COLO668 (cell line): ENCODE measurements at regions not wholly inside any gene's neighbourhood (a gene's known extent, or its start where the extent isn't known, plus 50 kb on each side); places are given as distances from the start of the nearest gene placed in this dataset.

Source experiments
- DNase-seq: peaks from one replicate; lab custom pipeline; 2025; ENCODE audit not compliant: unreplicated experiment; lab: John Stamatoyannopoulos, UW

DNA sequence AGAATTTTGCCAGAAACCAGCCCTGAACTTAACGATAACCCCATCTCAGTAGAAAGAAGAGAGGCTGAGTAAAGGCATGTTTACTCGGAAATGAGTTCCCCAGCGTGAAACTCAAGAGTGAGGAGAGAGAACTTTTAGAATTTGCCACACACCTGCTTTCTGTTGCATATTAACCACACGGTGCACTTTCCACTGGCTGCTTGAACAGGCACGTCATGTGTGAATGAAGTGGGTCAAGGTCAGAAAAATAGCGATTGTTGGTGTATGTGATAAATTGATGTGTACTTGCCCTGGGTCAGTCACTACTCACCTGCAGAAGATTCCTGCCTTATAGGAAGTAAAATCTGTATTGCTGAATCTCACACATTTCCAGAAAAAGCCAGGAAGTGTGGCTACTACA lies 395.7 kb downstream of the TRIML1 start:
- DNase-seq, result no peak

DNA sequence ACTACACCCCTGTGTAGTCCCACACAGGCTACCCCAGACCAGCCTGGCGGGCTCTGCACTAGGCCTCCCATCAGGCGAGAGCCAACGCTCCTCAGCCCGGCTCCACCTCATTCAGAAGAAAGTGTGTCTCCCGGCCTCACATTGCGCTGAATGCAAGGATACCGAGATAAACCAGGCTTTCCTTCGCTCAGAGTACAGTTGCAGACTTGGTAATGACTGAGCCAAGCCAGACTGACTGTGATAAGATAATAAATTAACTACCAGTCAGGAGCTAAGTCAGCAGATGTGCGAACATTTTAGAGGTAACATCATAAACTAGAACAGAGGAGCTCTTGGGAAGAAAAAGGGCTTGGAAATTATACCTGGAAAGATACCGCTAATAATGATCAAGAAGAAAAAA lies 397.6 kb downstream of the TRIML1 start:
- no peak for DNase-seq

DNA sequence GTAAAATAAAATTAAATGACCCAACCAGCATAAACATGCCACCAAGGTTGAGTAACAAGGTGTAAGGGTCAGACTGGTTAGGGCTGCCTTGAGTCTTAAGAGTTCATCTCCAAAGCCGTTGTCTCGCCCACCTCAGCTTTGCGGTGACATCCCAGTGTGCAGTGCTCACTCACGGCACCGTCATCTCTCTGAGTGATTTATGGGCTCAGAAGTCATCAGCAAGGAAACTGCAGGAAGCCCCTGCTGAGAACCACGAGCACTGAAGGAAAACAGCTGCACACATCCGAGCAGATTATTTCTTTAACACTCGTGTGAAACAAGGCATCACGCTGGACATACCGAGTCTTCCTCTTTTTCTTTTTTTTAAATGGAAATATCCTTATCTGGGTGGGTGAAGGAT lies 411.1 kb downstream of the TRIML1 start:
- no peak for DNase-seq

DNA sequence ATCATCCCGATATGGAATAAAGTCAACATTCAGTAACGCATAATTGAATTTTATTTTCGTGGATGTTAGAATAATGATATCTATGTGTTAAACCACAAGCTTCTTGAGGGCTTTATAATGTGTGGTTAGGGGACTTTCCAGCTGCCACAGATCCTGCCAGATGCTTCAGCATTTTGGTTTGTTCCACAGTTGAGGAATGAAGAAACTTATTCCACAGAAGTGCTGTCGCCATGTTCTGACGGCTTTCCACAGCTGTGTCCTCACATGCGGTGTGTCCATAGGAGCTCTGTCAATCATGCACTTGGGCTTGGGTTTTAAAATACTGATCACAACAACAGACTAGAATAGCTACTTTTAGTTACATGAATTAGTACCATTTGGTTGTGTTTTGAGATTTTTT lies 411.9 kb downstream of the TRIML1 start:
- DNase-seq, result no peak

DNA sequence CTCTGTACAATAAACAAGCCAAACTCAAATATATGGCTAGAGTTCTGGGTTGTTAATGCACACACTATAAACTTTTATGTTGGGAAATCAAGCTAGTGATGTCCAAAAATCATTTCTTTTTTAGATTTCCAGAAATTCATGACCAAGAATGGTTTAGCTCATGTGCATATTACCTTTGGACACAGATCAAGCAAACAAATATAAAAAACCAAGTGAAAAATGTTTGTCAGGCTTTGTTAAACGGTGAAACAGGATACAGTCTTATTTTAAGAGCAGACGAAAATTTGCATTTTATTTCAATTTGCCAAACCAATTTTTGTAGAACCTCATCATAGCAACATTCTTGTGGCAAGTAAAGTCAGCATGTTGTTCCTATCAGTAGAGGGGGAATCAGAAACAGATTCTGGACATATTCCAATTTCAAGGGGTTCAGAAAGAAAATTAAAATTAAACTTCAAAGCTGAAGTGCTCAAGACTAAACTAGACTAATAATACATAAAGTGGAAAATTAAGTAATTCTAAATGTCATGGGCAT lies 413.6 kb downstream of the TRIML1 start:
- DNase-seq, result no peak

DNA sequence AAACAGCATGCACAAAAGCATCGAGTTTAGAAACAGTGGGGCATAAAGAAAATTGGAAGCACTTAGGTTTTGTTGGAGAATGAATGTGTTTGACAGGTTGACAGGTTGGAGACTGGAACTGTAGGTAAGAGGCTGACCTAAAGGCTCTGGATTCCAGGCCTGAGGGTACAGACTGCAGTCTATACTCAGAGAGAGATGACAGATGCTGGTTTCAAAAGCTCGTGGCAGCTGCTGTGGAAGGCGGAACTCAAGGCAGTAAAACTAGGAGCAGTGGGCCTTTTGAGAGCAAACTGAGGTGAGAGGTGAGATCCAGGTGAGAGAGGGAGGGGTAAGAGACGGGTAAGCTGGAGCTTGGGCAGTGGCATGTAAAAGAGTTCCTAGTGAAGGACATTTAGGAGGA lies 415.2 kb downstream of the TRIML1 start:
- DNase-seq, result no peak

DNA sequence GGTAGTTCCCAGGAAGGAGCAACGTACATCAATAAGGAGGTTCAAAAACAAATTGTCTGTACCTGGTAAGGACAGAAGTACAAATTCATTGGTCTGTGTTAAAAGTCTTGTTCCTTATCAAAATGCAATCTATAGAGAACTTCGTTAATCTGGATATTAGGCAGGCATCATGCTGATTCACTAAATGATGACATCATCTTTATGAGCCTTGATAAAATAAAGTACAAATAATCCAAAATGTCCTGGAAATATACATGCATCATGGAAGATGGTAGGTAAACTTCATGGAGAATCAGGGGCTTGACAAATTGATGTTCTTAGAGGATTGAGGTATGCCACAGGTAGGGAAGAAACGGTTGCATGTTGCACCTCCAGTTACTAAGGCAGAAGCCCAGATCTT lies 433.9 kb downstream of the TRIML1 start:
- no peak for DNase-seq

DNA sequence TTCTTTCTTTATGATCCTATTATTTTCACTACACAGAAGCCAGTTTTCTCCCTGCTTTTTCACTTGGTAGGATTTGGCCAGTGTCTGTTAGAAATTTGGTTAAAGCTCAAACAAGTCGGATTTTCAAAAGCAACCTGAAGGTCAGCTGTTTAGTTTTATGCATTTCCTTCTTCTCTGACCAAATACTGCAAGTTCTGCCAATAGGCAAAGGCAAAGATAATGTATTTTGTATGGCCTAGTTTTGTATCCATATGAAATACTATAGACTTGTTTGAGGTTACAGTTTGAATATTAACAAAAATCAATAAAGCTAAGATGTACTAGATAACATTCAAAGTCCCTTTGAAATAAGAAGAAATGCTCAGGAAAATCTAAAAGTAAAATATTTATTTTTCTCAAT lies 439.4 kb downstream of the TRIML1 start:
- DNase-seq, result no peak

DNA sequence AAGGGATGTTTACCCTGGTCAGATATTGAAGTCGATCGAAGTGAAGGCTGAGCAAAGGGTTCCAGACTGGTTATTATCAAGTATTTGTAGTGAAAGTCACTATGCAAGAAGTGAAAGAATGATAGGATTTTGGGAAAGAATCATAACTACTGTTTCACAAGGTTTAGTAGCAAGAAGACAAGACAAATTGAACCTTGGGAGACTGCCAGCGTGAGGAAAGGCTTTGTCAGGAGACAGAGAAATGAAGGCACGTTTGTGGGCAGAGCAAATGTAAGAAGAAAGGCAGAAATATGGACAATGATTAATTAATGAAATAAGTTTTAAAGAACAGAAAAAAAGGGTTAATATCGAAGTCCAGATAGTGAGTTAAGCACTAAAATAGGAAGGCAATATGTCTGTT lies 456.8 kb downstream of the TRIML1 start:
- no peak for DNase-seq

DNA sequence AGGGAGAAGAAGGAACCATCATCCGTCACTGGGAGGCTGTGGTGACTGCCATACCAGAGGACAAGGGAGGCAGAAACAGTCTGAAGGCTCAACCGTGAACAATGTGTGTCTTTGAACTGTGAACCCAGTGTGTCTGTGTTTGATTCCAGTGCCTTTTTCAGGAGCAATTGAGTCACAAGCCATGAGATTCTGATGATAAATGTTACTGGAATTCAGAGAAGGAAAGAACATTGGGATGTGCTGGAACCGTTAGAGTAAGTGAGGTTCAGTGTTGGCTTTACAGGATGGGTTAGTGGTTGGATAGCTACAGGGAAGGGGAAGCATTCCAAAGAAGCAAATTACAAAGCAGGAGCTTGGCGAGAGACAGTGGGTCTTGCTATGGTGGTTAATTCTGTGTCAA lies 464.4 kb downstream of the TRIML1 start:
- DNase-seq, result no peak

DNA sequence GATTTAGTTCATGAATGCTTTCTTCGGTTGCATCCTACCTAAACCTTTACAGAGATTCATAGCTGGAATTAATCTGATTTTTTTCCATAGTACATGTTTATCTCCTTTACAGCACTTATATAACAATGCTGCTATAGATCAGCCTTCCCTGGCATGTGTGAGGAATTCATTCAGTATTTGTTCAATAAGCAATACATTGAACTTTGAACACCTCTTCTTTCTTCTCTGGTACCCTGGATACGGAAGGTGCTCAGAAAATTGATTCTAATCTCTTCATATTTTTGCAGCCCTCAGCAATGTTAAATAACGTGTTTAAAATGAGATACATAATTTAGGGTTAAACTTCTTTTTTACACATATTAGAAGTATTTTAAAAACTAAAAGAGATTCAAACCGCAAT lies 467.4 kb downstream of the TRIML1 start:
- no peak for DNase-seq

DNA sequence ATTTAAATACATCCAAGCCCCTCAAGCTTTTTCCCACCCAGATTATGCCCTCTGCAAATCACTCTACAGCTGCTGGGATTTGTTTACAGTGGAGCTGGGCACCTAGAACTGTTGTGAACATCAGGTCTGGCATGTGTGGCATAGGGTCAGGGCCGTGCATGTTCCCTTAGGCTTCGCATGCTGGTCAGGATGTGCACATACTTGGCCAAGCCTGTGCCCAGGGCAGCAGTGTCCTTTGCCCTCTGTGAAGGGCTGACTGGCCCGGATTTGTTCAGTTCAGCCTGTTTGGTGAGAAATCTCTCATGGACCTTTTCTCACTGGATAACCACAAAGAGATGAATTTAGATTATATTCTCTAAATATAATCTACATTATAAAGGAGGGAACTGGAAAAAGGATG lies 471.9 kb downstream of the TRIML1 start:
- no peak for DNase-seq

DNA sequence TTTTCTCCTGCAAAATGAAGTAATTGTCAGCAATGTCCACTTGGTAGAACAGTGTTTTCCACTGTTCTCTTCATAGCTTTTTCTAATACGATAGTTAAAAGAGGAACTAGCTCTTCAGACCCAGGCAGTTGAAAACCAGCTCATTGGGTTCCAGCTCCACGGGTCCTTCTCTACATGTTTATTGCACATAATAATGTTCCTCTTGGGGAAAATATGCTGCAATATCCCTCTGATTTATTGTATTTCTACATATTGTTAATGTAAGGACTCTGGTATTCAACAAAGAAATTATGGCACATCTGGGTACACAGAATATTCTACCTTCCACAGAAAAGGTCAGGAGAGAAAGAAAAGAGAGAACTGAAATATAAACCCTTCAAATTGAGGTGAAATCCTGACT lies 473.4 kb downstream of the TRIML1 start:
- DNase-seq, result no peak

DNA sequence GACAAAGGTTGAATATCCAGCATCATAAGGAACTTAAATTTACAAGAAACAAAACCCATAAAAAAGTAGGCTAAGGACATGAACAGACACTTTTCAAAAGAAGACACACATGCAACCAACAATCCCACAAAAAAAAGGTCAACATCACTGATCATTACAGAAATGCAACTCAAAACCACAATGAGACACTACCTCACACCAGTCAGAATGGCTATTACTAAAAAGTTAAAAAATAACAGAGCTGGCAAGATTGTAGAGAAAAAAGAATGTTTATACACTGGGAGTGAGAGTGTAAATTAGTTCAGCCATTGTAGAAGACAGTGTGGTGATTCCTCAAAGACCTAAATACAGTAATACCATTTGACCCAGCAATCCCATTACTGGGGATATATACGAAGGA lies 474.7 kb downstream of the TRIML1 start:
- DNase-seq, result no peak

DNA sequence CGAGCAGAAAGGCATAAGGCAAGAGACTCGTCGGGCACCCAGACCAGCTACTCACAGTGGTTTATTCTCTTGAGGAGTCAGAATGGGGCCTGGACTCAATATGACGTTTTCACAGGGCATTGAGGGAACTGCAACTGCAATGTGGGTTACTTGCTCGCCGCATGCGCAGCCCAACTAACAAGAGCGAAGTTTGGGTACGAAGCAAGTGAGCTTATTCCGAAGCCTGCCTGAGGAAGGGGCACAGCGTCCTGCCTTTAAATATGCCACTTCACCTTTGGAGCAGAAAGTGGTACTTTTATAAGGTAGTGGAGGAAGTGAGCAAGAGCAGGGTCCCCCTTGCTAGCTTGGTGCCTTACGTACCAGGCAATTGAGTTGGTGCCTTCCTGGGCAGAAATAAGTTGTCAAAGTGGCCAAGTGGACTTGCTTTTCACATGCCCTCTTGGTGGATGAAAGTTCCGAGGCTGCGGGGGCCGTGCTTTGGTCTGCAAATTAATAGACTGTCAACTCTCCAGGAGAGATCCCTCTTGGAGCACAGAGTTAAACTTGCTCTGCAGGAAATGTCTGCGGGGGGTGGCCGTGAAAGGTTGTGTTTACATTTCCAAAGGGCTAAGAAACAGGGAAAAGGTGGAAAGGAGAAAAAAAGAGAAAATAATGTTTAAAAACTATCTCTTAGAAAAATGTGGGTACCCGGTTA lies 480.4 kb downstream of the TRIML1 start:
- no peak for DNase-seq

DNA sequence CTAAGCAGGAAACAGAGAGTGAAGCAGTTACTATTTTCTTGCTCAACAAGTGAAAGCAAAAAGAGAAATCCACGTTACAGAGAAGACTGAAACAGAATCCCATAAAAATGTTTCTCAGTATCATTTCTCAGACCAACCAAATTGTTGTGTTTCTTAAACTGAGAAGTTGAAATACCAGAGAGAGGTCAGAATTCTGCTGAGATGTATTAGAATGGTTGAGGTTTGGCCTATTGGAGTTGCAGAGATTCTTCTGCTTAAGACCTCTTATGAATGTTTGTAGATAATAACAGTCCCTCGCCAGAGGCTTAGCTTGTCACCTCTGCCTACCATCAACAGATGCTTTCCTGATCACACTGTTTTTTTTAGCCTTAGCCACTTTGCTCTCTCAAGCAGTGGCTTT lies 481.4 kb downstream of the TRIML1 start:
- no peak for DNase-seq

DNA sequence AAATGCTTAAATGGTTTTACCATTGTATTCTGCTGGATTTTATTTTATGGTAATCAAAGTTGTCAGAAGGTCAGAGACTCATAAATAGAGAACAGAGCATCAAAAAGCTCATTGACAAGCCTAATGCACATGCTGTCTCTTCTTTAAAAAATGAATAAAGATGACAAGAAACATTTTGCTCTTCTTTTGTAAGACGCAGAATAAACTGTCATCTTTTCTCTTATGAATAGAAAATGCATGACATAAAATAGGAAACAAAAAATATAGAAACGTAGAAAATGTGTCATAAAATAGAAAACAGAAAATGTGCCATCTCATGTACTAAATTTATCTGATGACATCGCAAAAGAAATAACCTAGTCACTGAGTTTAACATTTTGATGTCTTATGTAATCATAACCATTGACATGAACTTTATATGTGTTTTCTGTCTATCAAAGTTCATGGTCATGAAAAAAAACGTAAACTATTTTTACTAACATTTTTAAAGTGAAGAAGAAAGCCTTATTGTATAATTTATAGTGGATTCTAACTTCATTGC lies 484.1 kb downstream of the TRIML1 start:
- no peak for DNase-seq

DNA sequence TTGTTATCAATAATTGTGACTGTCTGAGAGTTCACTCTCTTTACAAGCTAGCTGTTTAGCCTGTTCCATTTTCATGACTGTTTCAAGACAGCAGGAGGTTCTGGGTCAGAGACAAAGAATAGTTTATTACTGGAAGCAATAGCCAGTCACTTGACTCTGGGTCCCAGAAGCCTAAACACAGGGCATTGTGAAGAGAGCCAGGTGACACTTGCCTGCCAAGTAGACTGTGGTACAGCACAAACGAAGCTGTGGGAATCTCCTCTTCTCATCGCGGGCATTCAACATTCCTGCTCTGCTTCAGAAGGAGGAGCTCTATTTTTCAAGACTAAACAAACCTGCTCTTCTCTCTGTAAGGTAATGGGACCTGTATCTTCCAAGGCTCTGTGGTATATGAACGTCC lies 485.1 kb downstream of the TRIML1 start:
- no peak for DNase-seq

DNA sequence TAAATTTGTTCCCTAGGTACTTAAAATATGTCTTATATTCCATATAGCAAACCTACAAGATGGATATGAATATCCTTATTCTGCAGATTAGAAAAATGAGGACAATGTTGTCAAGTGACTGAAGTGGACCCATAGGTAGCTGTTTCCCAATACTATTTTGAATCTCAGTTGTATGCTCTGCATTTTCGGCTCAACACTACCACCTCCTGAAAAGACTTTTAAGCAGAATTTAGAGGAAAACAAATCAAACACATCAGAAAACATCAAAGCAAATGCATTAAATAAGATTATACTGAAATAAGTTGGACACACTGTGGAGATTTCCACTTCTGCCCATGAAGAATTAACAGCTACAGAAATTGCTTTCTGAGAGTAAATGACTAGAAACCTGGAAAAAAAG lies 488.7 kb downstream of the TRIML1 start:
- no peak for DNase-seq

DNA sequence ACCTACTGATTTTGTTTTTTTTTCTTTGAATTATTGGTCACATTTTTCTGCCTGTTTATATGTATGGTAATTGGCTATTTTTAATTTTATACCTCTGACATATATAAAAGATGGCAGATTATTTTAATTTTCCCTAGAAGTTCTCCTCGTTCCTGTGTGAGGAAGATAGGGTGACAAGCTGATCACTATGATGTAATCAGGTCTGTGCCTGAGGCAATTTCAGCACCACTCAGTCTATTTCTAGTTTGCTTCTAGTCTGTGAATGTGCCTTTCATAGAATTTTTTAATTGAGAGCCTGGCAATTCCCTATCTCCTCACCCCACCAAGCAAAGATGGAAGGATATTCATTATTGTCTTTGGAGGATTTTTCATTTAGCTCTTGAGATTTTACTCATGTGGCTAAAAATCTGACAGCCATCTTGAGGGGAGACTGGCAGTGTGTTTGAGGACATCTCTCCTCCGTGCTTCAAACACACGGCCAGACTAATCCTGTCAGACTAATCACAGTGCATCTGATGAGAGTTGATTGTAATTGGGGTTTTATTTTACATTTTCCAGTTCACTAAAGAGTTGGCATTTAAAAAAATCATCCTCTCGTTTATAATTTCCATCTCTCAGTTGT lies 500.3 kb downstream of the TRIML1 start:
- no peak for DNase-seq

DNA sequence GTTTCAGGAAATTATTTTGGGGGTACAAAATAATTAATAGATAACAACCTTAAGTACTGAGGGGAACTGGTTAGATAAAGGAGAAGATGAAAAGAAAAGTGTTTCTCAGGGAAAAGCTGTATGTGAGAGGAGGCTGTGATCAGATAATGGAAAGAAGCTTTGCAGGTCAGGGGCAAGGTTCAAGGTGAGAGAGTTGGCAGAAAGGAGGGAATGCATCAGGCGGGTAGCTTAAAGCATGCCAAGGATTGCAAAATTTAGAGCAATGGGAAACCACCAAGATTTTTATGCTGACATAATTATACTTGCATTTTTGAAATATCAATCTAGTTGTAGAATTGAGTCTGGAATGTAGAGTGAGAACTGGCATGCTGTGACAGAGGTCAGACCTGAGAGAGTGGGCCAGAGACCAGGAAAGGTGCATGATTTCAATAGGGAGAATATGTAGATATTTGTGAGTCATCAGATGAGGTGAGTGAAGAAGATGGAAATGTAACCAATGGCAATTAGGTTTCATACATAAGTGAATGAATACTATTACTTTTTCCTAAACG lies 508.7 kb downstream of the TRIML1 start:
- no peak for DNase-seq

DNA sequence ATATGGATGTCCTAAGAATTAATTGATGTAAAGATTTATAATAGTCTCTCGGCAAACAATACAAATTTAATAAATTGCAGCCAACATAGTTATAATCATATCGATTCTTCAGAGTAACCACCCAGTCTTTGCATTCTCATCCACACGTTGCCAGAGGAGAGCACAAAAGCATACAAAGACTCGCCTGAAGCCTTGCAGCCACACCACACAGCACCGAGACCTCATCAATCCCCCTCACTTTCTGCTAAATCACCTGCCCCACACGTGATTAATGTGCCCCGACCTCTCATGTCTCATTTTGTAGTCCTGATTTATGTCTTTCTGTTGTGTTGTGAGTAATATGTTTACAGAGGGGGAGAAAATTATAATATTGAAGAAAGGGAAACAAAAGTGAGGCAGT lies 510.4 kb downstream of the TRIML1 start:
- DNase-seq, result no peak
